HFF-Myc (cell line): ENCODE measurements at regions not wholly inside any gene's neighbourhood (a gene's known extent, or its start where the extent isn't known, plus 50 kb on each side); places are given as distances from the start of the nearest gene placed in this dataset.
"Not testable (repeated sequence)": the region's sequence is repeated elsewhere in the genome, so short reads cannot be mapped to it uniquely, and the experiment has no call there.

Experiments used
- DNase-seq: peaks from one replicate; pipeline ENCODE4 v3.0.0-alpha.2; 2011; ENCODE audit warnings: low read depth; ENCODE audit errors: extremely low read depth
- H3K4me3 ChIP-seq: replicated peaks from 2 replicates; pipeline ENCODE4 v1.5.1; 2011; ENCODE audit warnings: low read depth, mild to moderate bottlenecking, control low read depth, low read length
- TF ChIP-seq, protein P1 (sequence below): IDR thresholded peaks from 2 replicates; pipeline ENCODE4 v1.5.1; 2012; ENCODE audit warnings: mild to moderate bottlenecking, low read depth, low read length, control low read depth; ENCODE audit errors: missing control alignments

DNA sequence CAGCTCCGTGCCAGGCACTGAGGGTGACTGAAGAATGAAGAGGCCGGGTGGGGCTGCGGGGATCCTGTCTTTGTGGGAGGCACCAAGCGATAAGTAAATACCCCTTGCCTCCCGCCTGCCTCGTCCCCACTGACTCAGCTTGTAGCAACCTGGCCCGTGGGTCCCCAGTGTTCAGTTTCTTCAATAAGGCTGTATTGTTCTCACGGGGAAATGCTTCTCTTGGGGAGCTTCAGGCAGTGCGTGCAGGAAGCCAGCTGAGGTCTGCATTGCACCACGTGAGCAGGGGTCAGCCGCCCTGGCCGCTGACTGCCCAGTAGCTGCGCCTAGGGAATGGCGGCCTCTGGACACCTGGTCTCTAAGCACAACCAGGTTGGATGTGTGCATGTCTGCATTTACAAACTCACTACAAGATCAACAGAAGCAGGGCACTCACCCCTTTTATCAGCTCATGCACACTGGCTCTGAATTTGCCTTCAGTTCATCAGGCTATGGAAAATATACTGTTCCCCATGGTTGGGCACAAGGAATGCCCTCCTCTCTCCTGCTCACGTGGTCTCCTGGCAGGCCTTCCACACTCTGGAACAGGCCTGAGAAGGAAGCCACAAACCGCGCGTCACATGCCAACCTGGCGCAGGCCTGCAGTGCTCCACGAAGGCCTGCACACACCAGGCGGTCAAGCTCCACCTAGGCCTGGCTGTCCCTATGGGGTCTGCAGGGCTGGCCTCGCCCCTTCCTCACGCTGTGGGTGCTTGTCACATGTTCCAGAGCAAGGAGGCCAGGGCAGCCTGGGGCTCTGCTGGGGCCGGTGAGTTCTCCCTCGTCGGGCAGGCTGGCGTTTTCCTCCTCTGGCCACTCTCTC, 135.7 kb upstream of the RNF32 start:
- TF ChIP-seq, protein P1, sequence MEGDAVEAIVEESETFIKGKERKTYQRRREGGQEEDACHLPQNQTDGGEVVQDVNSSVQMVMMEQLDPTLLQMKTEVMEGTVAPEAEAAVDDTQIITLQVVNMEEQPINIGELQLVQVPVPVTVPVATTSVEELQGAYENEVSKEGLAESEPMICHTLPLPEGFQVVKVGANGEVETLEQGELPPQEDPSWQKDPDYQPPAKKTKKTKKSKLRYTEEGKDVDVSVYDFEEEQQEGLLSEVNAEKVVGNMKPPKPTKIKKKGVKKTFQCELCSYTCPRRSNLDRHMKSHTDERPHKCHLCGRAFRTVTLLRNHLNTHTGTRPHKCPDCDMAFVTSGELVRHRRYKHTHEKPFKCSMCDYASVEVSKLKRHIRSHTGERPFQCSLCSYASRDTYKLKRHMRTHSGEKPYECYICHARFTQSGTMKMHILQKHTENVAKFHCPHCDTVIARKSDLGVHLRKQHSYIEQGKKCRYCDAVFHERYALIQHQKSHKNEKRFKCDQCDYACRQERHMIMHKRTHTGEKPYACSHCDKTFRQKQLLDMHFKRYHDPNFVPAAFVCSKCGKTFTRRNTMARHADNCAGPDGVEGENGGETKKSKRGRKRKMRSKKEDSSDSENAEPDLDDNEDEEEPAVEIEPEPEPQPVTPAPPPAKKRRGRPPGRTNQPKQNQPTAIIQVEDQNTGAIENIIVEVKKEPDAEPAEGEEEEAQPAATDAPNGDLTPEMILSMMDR, result no peak
- DNase-seq, result no peak
- no peak overlapping the region for H3K4me3 ChIP-seq

DNA sequence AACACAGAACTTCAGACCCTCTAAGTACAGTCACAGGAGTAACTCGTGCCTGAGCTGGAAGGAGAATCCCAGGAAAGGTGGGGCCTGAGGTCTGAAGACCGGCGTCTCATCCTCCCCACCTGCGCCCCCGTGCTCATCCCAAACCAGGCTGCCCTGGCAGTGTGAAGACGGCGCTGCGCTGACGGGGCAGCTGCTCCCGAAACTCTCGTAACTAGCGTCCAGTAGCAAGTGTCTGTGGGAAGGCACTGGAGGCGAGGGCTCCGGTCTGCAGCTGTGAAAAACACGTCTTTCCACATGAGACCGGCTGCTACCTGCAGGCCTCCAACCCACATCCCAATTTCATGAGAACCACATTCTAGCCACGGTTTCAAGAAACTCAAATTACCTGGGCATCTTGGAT, 136.6 kb upstream of the RNF32 start:
- H3K4me3 ChIP-seq, result no peak overlapping the region
- no peak for DNase-seq
- TF ChIP-seq, protein P1, result no peak

GRCh38 chr7:156503196-156503595, 137.4 kb upstream of the RNF32 start:
- no peak overlapping the region for H3K4me3 ChIP-seq
- TF ChIP-seq, protein P1, result no peak
- no peak for DNase-seq

DNA sequence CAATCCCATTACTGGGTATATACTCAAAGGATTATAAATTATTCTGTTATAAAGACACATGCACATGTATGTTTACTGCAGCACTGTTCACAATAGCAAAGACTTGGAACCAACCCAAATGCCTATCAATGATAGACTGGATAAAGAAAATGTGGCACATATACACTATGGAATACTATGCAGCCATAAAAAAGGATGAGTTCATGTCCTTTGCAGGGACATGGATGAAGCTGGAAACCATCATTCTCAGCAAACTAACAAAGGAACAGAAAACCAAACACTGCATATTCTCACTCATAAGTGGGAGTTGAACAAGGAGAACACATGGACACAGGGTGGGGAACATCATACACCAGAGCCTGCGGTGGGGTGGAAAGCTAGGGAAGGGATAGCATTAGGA, 138.8 kb upstream of the RNF32 start:
- H3K4me3 ChIP-seq, result not testable (repeated sequence)

DNA sequence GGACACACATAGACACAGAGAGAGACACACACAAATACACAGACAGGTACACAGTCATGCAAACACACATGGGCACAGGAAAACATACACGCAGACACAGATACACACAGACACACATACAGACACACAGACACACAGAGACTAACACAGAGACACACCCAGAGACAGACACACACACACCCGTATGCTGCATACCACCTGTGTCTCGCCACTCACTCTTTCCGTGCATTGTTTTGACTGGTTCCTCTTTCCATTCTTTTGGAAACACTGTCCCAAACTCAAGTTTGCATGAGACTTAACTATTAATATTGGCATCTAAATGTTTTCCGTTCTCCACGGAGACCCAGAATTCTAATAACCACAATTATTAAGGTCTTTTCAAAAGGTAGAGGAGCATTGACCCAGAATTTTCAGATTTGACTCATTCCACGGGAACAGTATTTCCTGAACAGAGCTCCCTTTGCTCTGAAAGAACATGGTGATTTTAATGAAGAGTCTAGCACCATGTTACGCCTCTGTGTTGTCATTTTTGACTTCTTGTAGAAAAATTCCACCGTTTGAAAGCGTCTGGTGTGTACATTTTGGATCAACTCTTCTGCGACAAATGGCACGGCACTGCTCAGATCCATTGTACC, 141.2 kb upstream of the RNF32 start:
- DNase-seq, result no peak
- TF ChIP-seq, protein P1, result no peak
- no peak overlapping the region for H3K4me3 ChIP-seq

More for the DNA sequence above, 138.8 kb upstream of the RNF32 start:
- not testable (repeated sequence) for DNase-seq

GRCh38 chr7:156497776-156498509, 142.6 kb upstream of the RNF32 start:
- no peak for DNase-seq
- no peak overlapping the region for H3K4me3 ChIP-seq
- TF ChIP-seq, protein P1, result no peak

- DNase-seq, result no peak
- TF ChIP-seq, protein P1, result no peak
- no peak overlapping the region for H3K4me3 ChIP-seq
Measured at GRCh38 chr7:156496865-156497264, 143.7 kb upstream of the RNF32 start.
